Suprapubic skin (tissue), 4 donors: ENCODE measurements at regions not wholly inside any gene's neighbourhood (a gene's known extent, or its start where the extent isn't known, plus 50 kb on each side); places are given as distances from the start of the nearest gene placed in this dataset.

Experiments used
- DNase-seq, 2 donors: peaks; one replicate each; pipeline ENCODE4 v3.0.0-alpha.2; 2019; ENCODE audit warnings: low spot score in 2 of 2
- H3K27ac ChIP-seq: fragments of 200-600 bp; sonication (generic); one replicate; pipeline ENCODE4 v1.5.1; 2019
- H3K27me3 ChIP-seq: fragments of 200-600 bp; sonication (generic); one replicate; pipeline ENCODE4 v1.5.1; 2019
- H3K36me3 ChIP-seq: fragments of 200-600 bp; sonication (generic); one replicate; pipeline ENCODE4 v1.5.1; 2019
- H3K4me1 ChIP-seq: fragments of 200-600 bp; sonication (generic); one replicate; pipeline ENCODE4 v1.5.1; 2019
- H3K4me3 ChIP-seq: fragments of 200-600 bp; sonication (generic); one replicate; pipeline ENCODE4 v1.5.1; 2019; ENCODE audit warnings: mild to moderate bottlenecking
- H3K9me3 ChIP-seq: fragments of 200-600 bp; sonication (generic); one replicate; pipeline ENCODE4 v1.5.1; 2019
- EP300 ChIP-seq: sonication (generic); formaldehyde crosslinking; IDR thresholded peaks from one replicate; pipeline ENCODE4 v1.6.1; 2017; ENCODE audit warnings: antibody characterized with exemption
- POLR2A ChIP-seq, 2 donors: fragments of 450-650 bp; IDR thresholded peaks; one replicate each; pipeline ENCODE4 v1.6.1; 2017; ENCODE audit warnings: antibody characterized with exemption in 2 of 2, mild to moderate bottlenecking in 2 of 2, moderate library complexity in 2 of 2
- POLR2AphosphoS5 ChIP-seq, 3 donors: sonication (generic); formaldehyde crosslinking; IDR thresholded peaks; one replicate each; pipeline ENCODE4 v1.6.1; 2017; ENCODE audit warnings: antibody characterized with exemption in 3 of 3
- WGBS: methylation state at CpG from one replicate; pipeline ENCODE4 v1.1.5; 2018; 5-methylcytosine and 5-hydroxymethylcytosine counted together
- TF ChIP-seq, protein P1 (sequence below), 2 donors: fragments of 200-600 bp in 1 of 2; fragments of 450-650 bp in 1 of 2; sonication (generic) in 1 of 2; IDR thresholded peaks; one replicate each; pipeline ENCODE4 v1.5.1; 2016 to 2019; ENCODE audit warnings: antibody characterized with exemption in 2 of 2, mild to moderate bottlenecking in 1 of 2, moderate library complexity in 1 of 2

- Histone ChIP-seq H3K27ac (peak overlapping the region; percentile 66), H3K9me3 (no peaks in the 10 kb centered on the region), H3K4me1 (peaks cover 19% of the 10 kb centered on the region), H3K27me3 (peaks cover 3% of the 10 kb centered on the region), H3K36me3 (no peaks in the 10 kb centered on the region), H3K4me3 (no peak overlapping the region)
- DNase-seq = no peak
- 60% methylated on average over 1 of the region's 14 CpGs for WGBS
- TF ChIP-seq EP300 (no peak), POLR2AphosphoS5 (IDR thresholded peaks at IDR 0.05) (no peak), POLR2A (IDR thresholded peaks at IDR 0.05) (no peak)
- TF ChIP-seq, protein P1, sequence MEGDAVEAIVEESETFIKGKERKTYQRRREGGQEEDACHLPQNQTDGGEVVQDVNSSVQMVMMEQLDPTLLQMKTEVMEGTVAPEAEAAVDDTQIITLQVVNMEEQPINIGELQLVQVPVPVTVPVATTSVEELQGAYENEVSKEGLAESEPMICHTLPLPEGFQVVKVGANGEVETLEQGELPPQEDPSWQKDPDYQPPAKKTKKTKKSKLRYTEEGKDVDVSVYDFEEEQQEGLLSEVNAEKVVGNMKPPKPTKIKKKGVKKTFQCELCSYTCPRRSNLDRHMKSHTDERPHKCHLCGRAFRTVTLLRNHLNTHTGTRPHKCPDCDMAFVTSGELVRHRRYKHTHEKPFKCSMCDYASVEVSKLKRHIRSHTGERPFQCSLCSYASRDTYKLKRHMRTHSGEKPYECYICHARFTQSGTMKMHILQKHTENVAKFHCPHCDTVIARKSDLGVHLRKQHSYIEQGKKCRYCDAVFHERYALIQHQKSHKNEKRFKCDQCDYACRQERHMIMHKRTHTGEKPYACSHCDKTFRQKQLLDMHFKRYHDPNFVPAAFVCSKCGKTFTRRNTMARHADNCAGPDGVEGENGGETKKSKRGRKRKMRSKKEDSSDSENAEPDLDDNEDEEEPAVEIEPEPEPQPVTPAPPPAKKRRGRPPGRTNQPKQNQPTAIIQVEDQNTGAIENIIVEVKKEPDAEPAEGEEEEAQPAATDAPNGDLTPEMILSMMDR (IDR thresholded peaks at IDR 0.05) = no peak
These were observed 161.2 kb downstream of the PSMG1 start for GRCh38 chr21:39022035-39022434.

DNA sequence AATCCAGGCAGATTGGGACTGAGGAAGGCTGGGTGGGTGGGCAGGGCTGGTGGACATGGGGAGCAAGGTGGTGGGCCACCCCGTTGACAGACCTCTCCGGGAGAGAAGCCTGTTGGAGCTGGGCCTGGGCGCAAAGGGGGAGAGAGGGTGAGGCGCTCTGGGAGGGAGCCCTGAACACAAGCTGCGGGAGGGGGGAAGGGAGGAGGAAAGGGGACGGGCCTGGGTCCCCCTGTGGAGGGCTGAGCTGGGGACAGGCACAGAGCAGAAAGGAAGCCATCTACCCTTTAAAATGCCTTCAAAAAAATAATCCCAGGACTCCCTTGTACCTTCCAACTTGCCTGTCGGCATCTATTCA, 161.8 kb downstream of the PSMG1 start:
- Histone ChIP-seq H3K9me3 (no peaks in the 10 kb centered on the region), H3K4me3 (no peak overlapping the region), H3K27me3 (peaks cover 3% of the 10 kb centered on the region), H3K36me3 (no peaks in the 10 kb centered on the region), H3K27ac (peak overlapping the region; percentile 66), H3K4me1 (peaks cover 19% of the 10 kb centered on the region)
- TF ChIP-seq POLR2A (IDR thresholded peaks at IDR 0.05) (no peak), EP300 (no peak), POLR2AphosphoS5 (IDR thresholded peaks at IDR 0.05) (no peak)
- TF ChIP-seq, protein P1 (IDR thresholded peaks at IDR 0.05) = no peak
- no peak for DNase-seq
- WGBS = 34% methylated on average over 6 of the region's 7 CpGs

- peak overlapping the region; percentile 66 for H3K27ac ChIP-seq
- H3K4me3 ChIP-seq = no peak overlapping the region
- TF ChIP-seq, protein P1 (IDR thresholded peaks at IDR 0.05) = no peak
- TF ChIP-seq POLR2AphosphoS5 (IDR thresholded peaks at IDR 0.05) (no peak), EP300 (no peak), POLR2A (IDR thresholded peaks at IDR 0.05) (no peak)
- no peaks in the 10 kb centered on the region for H3K9me3 ChIP-seq
- no peaks in the 10 kb centered on the region for H3K36me3 ChIP-seq
- peaks cover 3% of the 10 kb centered on the region for H3K27me3 ChIP-seq
- 44% methylated on average over 8 of the region's 17 CpGs for WGBS
- H3K4me1 ChIP-seq = peaks cover 19% of the 10 kb centered on the region
- no peak for DNase-seq
These were observed 162.3 kb downstream of the PSMG1 start for GRCh38 chr21:39020751-39021477.

DNA sequence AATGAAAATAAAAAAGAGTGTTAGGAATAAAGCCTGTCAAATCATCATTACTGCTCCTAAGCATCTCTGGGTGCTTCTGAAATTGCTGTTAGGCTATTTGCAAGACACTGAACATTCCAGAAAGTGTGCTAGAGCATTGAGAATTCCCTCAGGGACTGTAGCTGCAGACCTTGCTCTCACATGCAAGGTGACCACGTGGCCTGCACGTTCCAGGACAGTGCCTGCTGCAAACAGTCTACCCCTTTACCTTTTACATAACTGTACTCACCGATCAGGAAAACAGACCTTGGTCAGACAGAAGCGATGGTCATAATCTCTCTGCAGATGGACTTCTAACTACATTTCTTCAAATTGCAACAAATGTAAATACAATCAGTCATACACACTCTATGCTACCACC, 164.5 kb downstream of the PSMG1 start:
- Histone ChIP-seq H3K27me3 (peaks cover 3% of the 10 kb centered on the region), H3K4me1 (peaks cover 19% of the 10 kb centered on the region), H3K27ac (no peak overlapping the region), H3K4me3 (no peak overlapping the region), H3K9me3 (no peaks in the 10 kb centered on the region), H3K36me3 (no peaks in the 10 kb centered on the region)
- WGBS = 35% methylated on average over 4 of the region's 4 CpGs
- TF ChIP-seq, protein P1 (IDR thresholded peaks at IDR 0.05) = no peak
- TF ChIP-seq POLR2AphosphoS5 (IDR thresholded peaks at IDR 0.05) = no peak
- TF ChIP-seq EP300 = no peak
- TF ChIP-seq POLR2A (IDR thresholded peaks at IDR 0.05) = no peak
- DNase-seq = no peak

DNA sequence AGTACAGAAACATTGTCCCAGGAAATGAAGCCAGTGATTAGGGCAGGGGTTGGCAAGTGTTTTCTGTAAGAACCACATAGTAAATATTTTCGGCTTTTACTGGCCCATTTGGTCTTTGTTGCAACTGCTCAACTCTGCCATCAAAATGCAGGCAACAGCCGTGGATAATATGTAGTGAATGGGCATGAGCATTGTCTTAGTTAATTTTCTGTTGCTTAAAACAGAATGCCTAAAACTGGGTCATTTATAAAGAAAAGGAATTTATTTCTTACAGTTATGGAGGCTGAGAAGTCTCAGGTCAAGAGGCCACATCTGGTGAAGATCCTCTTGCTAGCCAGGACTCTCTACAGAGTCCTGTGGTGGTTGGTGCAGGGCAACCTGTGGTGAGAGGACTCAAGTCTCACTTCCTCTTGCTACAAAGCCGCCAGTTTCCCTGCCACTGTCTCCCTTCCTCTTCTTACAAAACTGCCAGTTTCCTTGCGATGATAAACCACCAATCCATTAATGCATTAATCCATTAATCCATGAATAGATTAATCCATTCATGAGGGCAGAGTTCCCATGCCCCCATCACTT, 166.4 kb downstream of the PSMG1 start:
- Histone ChIP-seq H3K9me3 (no peaks in the 10 kb centered on the region), H3K36me3 (no peaks in the 10 kb centered on the region), H3K27ac (no peak overlapping the region), H3K4me1 (peaks cover 14% of the 10 kb centered on the region), H3K27me3 (peaks cover 3% of the 10 kb centered on the region), H3K4me3 (no peak overlapping the region)
- WGBS = 81% methylated on average over 4 of the region's 4 CpGs
- TF ChIP-seq POLR2A (IDR thresholded peaks at IDR 0.05) = no peak
- no peak for TF ChIP-seq POLR2AphosphoS5 (IDR thresholded peaks at IDR 0.05)
- TF ChIP-seq, protein P1 (IDR thresholded peaks at IDR 0.05) = no peak
- no peak for TF ChIP-seq EP300
- no peak for DNase-seq
